ENCODE measurements at regions not wholly inside any gene's neighbourhood (a gene's known extent, or its start where the extent isn't known, plus 50 kb on each side); places are given as distances from the start of the nearest gene placed in this dataset.
"Not testable (repeated sequence)": the region's sequence is repeated elsewhere in the genome, so short reads cannot be mapped to it uniquely, and the experiment has no call there.

DNA sequence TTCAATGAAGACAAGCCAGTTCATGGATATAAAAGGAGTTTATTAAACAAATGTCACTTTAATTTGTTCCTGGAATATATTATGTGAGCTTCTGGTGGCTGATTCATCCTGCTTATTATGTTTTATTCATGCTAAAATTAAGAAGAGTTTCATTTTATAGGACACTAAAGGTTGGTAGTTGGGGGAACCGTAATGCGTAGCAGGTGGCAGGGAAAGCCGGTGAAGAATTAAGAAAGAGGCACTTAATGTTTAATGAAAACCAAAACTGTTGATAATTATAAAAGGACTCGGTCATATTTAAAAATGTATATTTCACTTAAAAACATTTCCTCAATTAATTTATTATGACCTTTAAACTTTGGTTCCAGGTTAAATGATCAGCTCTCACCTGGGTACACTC lies 94.3 kb downstream of the XKR3 start:
- not testable (repeated sequence) for H3K9ac ChIP-seq (ENCODE audit: low read length); H3K27ac ChIP-seq (ENCODE audit: low read depth, low read length, poor library complexity, severe bottlenecking); H3F3A ChIP-seq (ENCODE audit: insufficient read depth, low read length); H4K20me1 ChIP-seq (ENCODE audit: insufficient read depth, low read length); H3K4me1 ChIP-seq (ENCODE audit: insufficient read depth, low read length, severe bottlenecking); H3K4me2 ChIP-seq (ENCODE audit: low read length); H3K36me3 ChIP-seq (ENCODE audit: insufficient read depth, low read length); H3K4me3 ChIP-seq (ENCODE audit: low read depth, low read length, poor library complexity, severe bottlenecking); H3K9me2 ChIP-seq (ENCODE audit: low read depth, low read length); H2AFZ ChIP-seq (ENCODE audit: low read length); H3K9me3 ChIP-seq (ENCODE audit: low read length); H3K79me2 ChIP-seq (ENCODE audit: insufficient read depth, low read length); H3K27me3 ChIP-seq (ENCODE audit: insufficient read depth, low read length)

DNA sequence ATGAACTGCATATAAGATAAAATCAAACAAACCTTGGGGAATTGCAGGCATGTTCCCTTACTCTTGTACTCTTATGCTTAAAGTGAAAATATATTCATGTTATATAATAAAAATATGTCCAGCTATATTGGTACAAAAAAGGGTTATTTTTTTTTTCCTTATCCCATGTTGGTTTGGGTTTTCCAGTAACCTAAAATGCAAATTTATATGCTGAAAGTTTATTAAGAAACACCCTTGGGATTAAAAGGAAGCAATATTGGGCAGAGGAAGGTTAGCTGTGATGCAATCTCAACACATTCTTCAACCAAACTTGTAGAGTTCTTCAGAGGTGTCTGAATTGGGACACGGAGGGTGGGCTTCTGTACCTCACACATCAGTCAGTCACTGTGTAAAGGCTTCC lies 97.7 kb downstream of the XKR3 start:
- not testable (repeated sequence) for H3F3A ChIP-seq (ENCODE audit: insufficient read depth, low read length); H3K9ac ChIP-seq (ENCODE audit: low read length); H3K36me3 ChIP-seq (ENCODE audit: insufficient read depth, low read length); H3K9me2 ChIP-seq (ENCODE audit: low read depth, low read length); H3K4me1 ChIP-seq (ENCODE audit: insufficient read depth, low read length, severe bottlenecking); H3K4me2 ChIP-seq (ENCODE audit: low read length); H4K20me1 ChIP-seq (ENCODE audit: insufficient read depth, low read length); H3K27ac ChIP-seq (ENCODE audit: low read depth, low read length, poor library complexity, severe bottlenecking); H2AFZ ChIP-seq (ENCODE audit: low read length); H3K9me3 ChIP-seq (ENCODE audit: low read length); H3K4me3 ChIP-seq (ENCODE audit: low read depth, low read length, poor library complexity, severe bottlenecking); H3K79me2 ChIP-seq (ENCODE audit: insufficient read depth, low read length); H3K27me3 ChIP-seq (ENCODE audit: insufficient read depth, low read length)

DNA sequence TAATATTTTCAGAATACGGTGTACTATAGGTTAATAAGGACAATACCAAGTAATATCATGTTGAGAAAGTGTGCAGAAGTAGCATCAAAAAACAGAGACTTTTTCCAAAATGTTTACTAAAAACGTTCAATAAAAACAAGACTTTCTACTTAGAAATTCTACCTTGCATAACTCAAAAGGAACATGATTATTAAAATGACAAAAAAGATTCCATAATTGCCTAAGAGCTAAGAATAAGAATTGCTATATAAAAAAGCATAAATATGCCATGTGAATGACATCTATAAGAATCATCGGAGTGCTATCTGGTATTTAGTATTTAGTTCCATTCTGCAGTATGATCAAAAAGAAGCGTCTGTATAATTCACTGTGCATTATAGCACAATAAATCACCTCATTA lies 102.0 kb downstream of the XKR3 start:
- H3K9me3 ChIP-seq (ENCODE audit: low read length); H3K4me2 ChIP-seq (ENCODE audit: low read length); H3K4me3 ChIP-seq (ENCODE audit: low read depth, low read length, poor library complexity, severe bottlenecking); H3K27me3 ChIP-seq (ENCODE audit: insufficient read depth, low read length); H3K79me2 ChIP-seq (ENCODE audit: insufficient read depth, low read length); H2AFZ ChIP-seq (ENCODE audit: low read length); H3K36me3 ChIP-seq (ENCODE audit: insufficient read depth, low read length); H3K27ac ChIP-seq (ENCODE audit: low read depth, low read length, poor library complexity, severe bottlenecking); H3K9ac ChIP-seq (ENCODE audit: low read length); H3K4me1 ChIP-seq (ENCODE audit: insufficient read depth, low read length, severe bottlenecking); H4K20me1 ChIP-seq (ENCODE audit: insufficient read depth, low read length); H3K9me2 ChIP-seq (ENCODE audit: low read depth, low read length); H3F3A ChIP-seq (ENCODE audit: insufficient read depth, low read length): not testable (repeated sequence)

DNA sequence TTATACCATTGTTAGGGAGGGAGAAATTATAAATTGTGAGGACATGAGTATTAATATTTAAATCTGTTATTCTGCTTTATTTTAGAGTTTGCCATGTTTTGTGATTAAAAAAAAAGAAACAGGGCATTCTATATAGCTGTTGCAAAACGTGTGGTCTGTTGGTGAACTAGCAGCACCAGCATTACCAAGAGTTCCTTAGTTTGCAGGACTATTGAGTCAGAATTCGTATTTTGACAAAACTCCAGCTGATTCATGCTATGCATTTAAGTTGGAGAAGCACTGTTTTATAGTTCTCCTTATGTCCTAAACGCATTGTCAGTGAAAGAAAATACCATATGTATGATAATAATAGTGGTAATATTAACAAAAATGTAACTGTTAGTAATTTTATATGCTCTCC lies 102.6 kb downstream of the XKR3 start:
- H2AFZ ChIP-seq (ENCODE audit: low read length); H3K27ac ChIP-seq (ENCODE audit: low read depth, low read length, poor library complexity, severe bottlenecking); H3K79me2 ChIP-seq (ENCODE audit: insufficient read depth, low read length); H3K9me2 ChIP-seq (ENCODE audit: low read depth, low read length); H3F3A ChIP-seq (ENCODE audit: insufficient read depth, low read length); H3K9me3 ChIP-seq (ENCODE audit: low read length); H3K4me1 ChIP-seq (ENCODE audit: insufficient read depth, low read length, severe bottlenecking); H3K4me2 ChIP-seq (ENCODE audit: low read length); H3K9ac ChIP-seq (ENCODE audit: low read length); H4K20me1 ChIP-seq (ENCODE audit: insufficient read depth, low read length); H3K4me3 ChIP-seq (ENCODE audit: low read depth, low read length, poor library complexity, severe bottlenecking); H3K36me3 ChIP-seq (ENCODE audit: insufficient read depth, low read length); H3K27me3 ChIP-seq (ENCODE audit: insufficient read depth, low read length): not testable (repeated sequence)

DNA sequence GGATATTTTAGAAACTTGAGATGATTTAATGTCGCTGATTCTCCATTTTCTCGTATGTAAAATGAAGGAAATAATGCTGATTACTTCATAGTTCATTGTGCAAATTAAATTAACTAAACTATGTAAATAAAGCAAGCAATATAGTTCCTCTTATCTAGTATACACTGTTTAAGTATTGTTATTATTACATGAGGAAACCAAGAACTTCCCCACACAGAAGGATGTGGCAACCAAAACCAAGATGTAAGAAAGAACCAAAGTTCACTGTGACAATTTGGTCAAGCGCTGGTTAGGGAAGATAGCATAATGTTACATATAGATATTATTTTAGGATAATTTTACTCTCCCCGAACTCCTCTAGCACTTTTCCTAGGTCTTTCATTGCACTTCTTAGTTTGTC lies 103.2 kb downstream of the XKR3 start:
- no peaks in the 10 kb centered on the region for H3K79me2 ChIP-seq (ENCODE audit: insufficient read depth, low read length)
- no peak overlapping the region for H3K4me2 ChIP-seq (ENCODE audit: low read length)
- no peak overlapping the region for H3K4me3 ChIP-seq (ENCODE audit: low read depth, low read length, poor library complexity, severe bottlenecking)
- no peaks in the 10 kb centered on the region for H3K9me2 ChIP-seq (ENCODE audit: low read depth, low read length)
- no peak for TF ChIP-seq EZH2 (IDR thresholded peaks at IDR 0.05; ENCODE audit: borderline replicate concordance, low read length)
- TF ChIP-seq, protein P1, sequence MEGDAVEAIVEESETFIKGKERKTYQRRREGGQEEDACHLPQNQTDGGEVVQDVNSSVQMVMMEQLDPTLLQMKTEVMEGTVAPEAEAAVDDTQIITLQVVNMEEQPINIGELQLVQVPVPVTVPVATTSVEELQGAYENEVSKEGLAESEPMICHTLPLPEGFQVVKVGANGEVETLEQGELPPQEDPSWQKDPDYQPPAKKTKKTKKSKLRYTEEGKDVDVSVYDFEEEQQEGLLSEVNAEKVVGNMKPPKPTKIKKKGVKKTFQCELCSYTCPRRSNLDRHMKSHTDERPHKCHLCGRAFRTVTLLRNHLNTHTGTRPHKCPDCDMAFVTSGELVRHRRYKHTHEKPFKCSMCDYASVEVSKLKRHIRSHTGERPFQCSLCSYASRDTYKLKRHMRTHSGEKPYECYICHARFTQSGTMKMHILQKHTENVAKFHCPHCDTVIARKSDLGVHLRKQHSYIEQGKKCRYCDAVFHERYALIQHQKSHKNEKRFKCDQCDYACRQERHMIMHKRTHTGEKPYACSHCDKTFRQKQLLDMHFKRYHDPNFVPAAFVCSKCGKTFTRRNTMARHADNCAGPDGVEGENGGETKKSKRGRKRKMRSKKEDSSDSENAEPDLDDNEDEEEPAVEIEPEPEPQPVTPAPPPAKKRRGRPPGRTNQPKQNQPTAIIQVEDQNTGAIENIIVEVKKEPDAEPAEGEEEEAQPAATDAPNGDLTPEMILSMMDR (IDR thresholded peaks at IDR 0.05; ENCODE audit: low read length) = no peak
- H3K36me3 ChIP-seq (ENCODE audit: insufficient read depth, low read length) = no peaks in the 10 kb centered on the region
- no peak overlapping the region for H3K27ac ChIP-seq (ENCODE audit: low read depth, low read length, poor library complexity, severe bottlenecking)
- H2AFZ ChIP-seq (ENCODE audit: low read length) = no peak overlapping the region
- H4K20me1 ChIP-seq (ENCODE audit: insufficient read depth, low read length) = no peaks in the 10 kb centered on the region
- no peaks in the 10 kb centered on the region for H3F3A ChIP-seq (ENCODE audit: insufficient read depth, low read length)
- no peaks in the 10 kb centered on the region for H3K9me3 ChIP-seq (ENCODE audit: low read length)
- no peaks in the 10 kb centered on the region for H3K27me3 ChIP-seq (ENCODE audit: insufficient read depth, low read length)
- no peak overlapping the region for H3K9ac ChIP-seq (ENCODE audit: low read length)
- H3K4me1 ChIP-seq (ENCODE audit: insufficient read depth, low read length, severe bottlenecking) = no peaks in the 10 kb centered on the region
